ENCODE measurements at regions not wholly inside any gene's neighbourhood (a gene's known extent, or its start where the extent isn't known, plus 50 kb on each side); places are given as distances from the start of the nearest gene placed in this dataset.

- no peak for DNase-seq
- H3K27me3 ChIP-seq (ENCODE audit: control insufficient read depth in 3 of 3, insufficient read depth in 3 of 3, low read length in 2 of 3): peaks cover 2 to 11% (median 3%) of the 10 kb centered on the region in 3 donors
- WGBS, 2 donors: 69 to 73% methylated on average over 4 of the region's 4 CpGs
- no peak overlapping the region for H3K9ac ChIP-seq (ENCODE audit: insufficient read depth in 1 of 2, low read length in 2 of 2)
- no peak overlapping the region for H3K4me3 ChIP-seq
- no peaks in the 10 kb centered on the region for H3K36me3 ChIP-seq (ENCODE audit: control insufficient read depth in 4 of 4, insufficient read depth in 4 of 4, low read length in 4 of 4)
- H3K9me3 ChIP-seq (ENCODE audit: control insufficient read depth in 4 of 4, insufficient read depth in 3 of 4, low read length in 3 of 4): no peaks in the 10 kb centered on the region
- no peak for TF ChIP-seq CTCF (IDR thresholded peaks at IDR 0.05; ENCODE audit: control extremely low read depth, extremely low read depth)
- no peak overlapping the region for H3K27ac ChIP-seq (ENCODE audit: low read depth in 1 of 2, low read length in 1 of 2)
- no peaks in the 10 kb centered on the region for H3K4me1 ChIP-seq (ENCODE audit: control insufficient read depth in 5 of 5, insufficient read depth in 5 of 5, low read length in 5 of 5)
- ATAC-seq (ENCODE audit: insufficient read depth, low FRiP score): no peak
Measured at GRCh38 chr11:120020486-120020885, 117.4 kb downstream of the TRIM29 start.

DNA sequence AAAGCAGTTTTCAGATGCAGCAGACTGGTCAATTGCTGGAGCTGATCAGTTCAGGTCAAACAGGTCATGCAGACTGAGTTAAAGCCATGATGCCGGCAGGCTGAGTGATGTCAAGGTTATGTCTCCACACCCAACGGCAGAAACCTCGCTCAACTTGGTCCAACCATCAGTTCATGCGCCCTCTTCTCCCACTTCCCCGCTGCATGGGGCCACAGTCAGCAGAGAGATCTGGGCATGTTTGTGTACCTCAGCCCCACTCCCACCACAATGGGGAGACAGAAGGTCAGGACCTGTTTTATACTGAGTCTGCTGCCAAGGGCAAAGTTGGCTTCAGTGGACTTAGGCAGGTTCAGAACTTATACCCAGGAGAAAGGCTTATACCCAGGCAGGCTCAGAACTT is 118.7 kb downstream of the TRIM29 start:
- Histone ChIP-seq H3K4me1 (ENCODE audit: control insufficient read depth in 5 of 5, insufficient read depth in 5 of 5, low read length in 5 of 5) (no peaks in the 10 kb centered on the region), H3K36me3 (ENCODE audit: control insufficient read depth in 4 of 4, insufficient read depth in 4 of 4, low read length in 4 of 4) (no peaks in the 10 kb centered on the region), H3K9ac (ENCODE audit: insufficient read depth in 1 of 2, low read length in 2 of 2) (no peak overlapping the region), H3K9me3 (ENCODE audit: control insufficient read depth in 4 of 4, insufficient read depth in 3 of 4, low read length in 3 of 4) (no peaks in the 10 kb centered on the region), H3K27ac (ENCODE audit: low read depth in 1 of 2, low read length in 1 of 2) (no peak overlapping the region), H3K4me3 (no peak overlapping the region), H3K27me3 (ENCODE audit: control insufficient read depth in 3 of 3, insufficient read depth in 3 of 3, low read length in 2 of 3) (peaks cover 2 to 11% (median 6%) of the 10 kb centered on the region in 3 donors)
- ATAC-seq (ENCODE audit: insufficient read depth, low FRiP score) (no peak), DNase-seq (no peak)
- TF ChIP-seq CTCF (IDR thresholded peaks at IDR 0.05; ENCODE audit: control extremely low read depth, extremely low read depth): no peak
- 91 to 94% methylated on average over 5 of the region's 5 CpGs for WGBS, 2 donors

GRCh38 chr11:120017582-120018150 is 120.2 kb downstream of the TRIM29 start:
- Histone ChIP-seq H3K27ac (ENCODE audit: low read depth in 1 of 2, low read length in 1 of 2) (no peak overlapping the region), H3K36me3 (ENCODE audit: control insufficient read depth in 4 of 4, insufficient read depth in 4 of 4, low read length in 4 of 4) (no peaks in the 10 kb centered on the region), H3K9ac (ENCODE audit: insufficient read depth in 1 of 2, low read length in 2 of 2) (no peak overlapping the region), H3K27me3 (ENCODE audit: control insufficient read depth in 3 of 3, insufficient read depth in 3 of 3, low read length in 2 of 3) (peaks cover 2 to 6% (median 4%) of the 10 kb centered on the region in 3 donors), H3K4me3 (no peak overlapping the region), H3K9me3 (ENCODE audit: control insufficient read depth in 4 of 4, insufficient read depth in 3 of 4, low read length in 3 of 4) (no peaks in the 10 kb centered on the region), H3K4me1 (ENCODE audit: control insufficient read depth in 5 of 5, insufficient read depth in 5 of 5, low read length in 5 of 5) (peaks cover 0 to 4% (median 0%) of the 10 kb centered on the region in 5 donors)
- DNase-seq (no peak), ATAC-seq (ENCODE audit: insufficient read depth, low FRiP score) (no peak)
- TF ChIP-seq CTCF (IDR thresholded peaks at IDR 0.05; ENCODE audit: control extremely low read depth, extremely low read depth): no peak
- 24 to 28% methylated on average over 9 of the region's 9 CpGs for WGBS, 2 donors

Measured in lung (tissue), 11 donors.